Hepatocyte (in vitro differentiated cells): ENCODE measurements at regions not wholly inside any gene's neighbourhood (a gene's known extent, or its start where the extent isn't known, plus 50 kb on each side); places are given as distances from the start of the nearest gene placed in this dataset.

Source experiments
- DNase-seq: peaks from one replicate; pipeline ENCODE4 v3.0.0-alpha.2; 2016; ENCODE audit warnings: low spot score
- H2AFZ ChIP-seq: fragments of 200-600 bp; sonication (generic); 2 replicates; pipeline ENCODE4 v1.6.0; 2016; ENCODE audit warnings: antibody characterized with exemption, mild to moderate bottlenecking
- H3K27ac ChIP-seq: fragments of 200-600 bp; sonication (generic); 2 replicates; pipeline ENCODE4 v1.5.1; 2016; ENCODE audit warnings: mild to moderate bottlenecking
- H3K27me3 ChIP-seq: fragments of 200-600 bp; sonication (generic); 2 replicates; pipeline ENCODE4 v1.6.1; 2016
- H3K36me3 ChIP-seq: fragments of 200-600 bp; sonication (generic); replicated peaks from 2 replicates; pipeline ENCODE4 v1.5.1; 2016; ENCODE audit warnings: low read depth; ENCODE audit not compliant: insufficient read depth
- H3K4me1 ChIP-seq: fragments of 200-600 bp; sonication (generic); 2 replicates; pipeline ENCODE4 v1.5.1; 2016; ENCODE audit warnings: mild to moderate bottlenecking, moderate library complexity; ENCODE audit not compliant: insufficient read depth
- H3K4me2 ChIP-seq: fragments of 200-600 bp; sonication (generic); 2 replicates; pipeline ENCODE4 v1.6.0; 2016
- H3K4me3 ChIP-seq: fragments of 200-600 bp; sonication (generic); 2 replicates; pipeline ENCODE4 v1.5.1; 2016; ENCODE audit warnings: mild to moderate bottlenecking
- H3K79me2 ChIP-seq: fragments of 200-600 bp; sonication (generic); 2 replicates; pipeline ENCODE4 v1.6.0; 2017; ENCODE audit warnings: mild to moderate bottlenecking
- H3K9me2 ChIP-seq: fragments of 200-600 bp; sonication (generic); replicated peaks from 2 replicates; pipeline ENCODE4 v1.6.0; 2017; ENCODE audit warnings: mild to moderate bottlenecking; ENCODE audit not compliant: insufficient read depth
- H3K9me3 ChIP-seq: fragments of 200-600 bp; sonication (generic); 2 replicates; pipeline ENCODE4 v1.5.1; 2016; ENCODE audit warnings: low read depth, mild to moderate bottlenecking
- H4K20me1 ChIP-seq: fragments of 200-600 bp; sonication (generic); 2 replicates; pipeline ENCODE4 v1.6.0; 2016; ENCODE audit warnings: mild to moderate bottlenecking; ENCODE audit not compliant: insufficient read depth, poor library complexity, severe bottlenecking
- EZH2 ChIP-seq: fragments of 200-600 bp; sonication (generic); IDR thresholded peaks from 2 replicates; pipeline ENCODE4 v1.6.1; 2016; ENCODE audit warnings: antibody characterized with exemption, mild to moderate bottlenecking, borderline replicate concordance
- EZH2phosphoT487 ChIP-seq: fragments of 200-600 bp; sonication (generic); IDR thresholded peaks from one replicate; pipeline ENCODE4 v1.6.1; 2018; ENCODE audit warnings: antibody characterized with exemption, mild to moderate bottlenecking, low read depth, moderate library complexity; ENCODE audit not compliant: unreplicated experiment, severe bottlenecking
- WGBS: methylation state at CpG from one replicate; pipeline ENCODE4 v1.1.6; 2016; ENCODE audit warnings: low lambda C conversion rate; ENCODE audit errors: missing lambda C conversion rate; 5-methylcytosine and 5-hydroxymethylcytosine counted together
- TF ChIP-seq, protein P1 (sequence below): fragments of 200-600 bp; sonication (generic); IDR thresholded peaks from 2 replicates; pipeline ENCODE4 v1.5.1; 2016; ENCODE audit warnings: antibody characterized with exemption, mild to moderate bottlenecking; ENCODE audit not compliant: poor library complexity

- Histone ChIP-seq H2AFZ (no peak overlapping the region), H4K20me1 (no peaks in the 10 kb centered on the region), H3K36me3 (no peaks in the 10 kb centered on the region), H3K4me3 (no peak overlapping the region), H3K79me2 (no peaks in the 10 kb centered on the region), H3K27me3 (no peaks in the 10 kb centered on the region), H3K9me2 (no peaks in the 10 kb centered on the region), H3K27ac (no peak overlapping the region), H3K4me2 (no peak overlapping the region), H3K9me3 (no peaks in the 10 kb centered on the region), H3K4me1 (no peaks in the 10 kb centered on the region)
- no peak for TF ChIP-seq EZH2
- TF ChIP-seq EZH2phosphoT487: no peak
- TF ChIP-seq, protein P1, sequence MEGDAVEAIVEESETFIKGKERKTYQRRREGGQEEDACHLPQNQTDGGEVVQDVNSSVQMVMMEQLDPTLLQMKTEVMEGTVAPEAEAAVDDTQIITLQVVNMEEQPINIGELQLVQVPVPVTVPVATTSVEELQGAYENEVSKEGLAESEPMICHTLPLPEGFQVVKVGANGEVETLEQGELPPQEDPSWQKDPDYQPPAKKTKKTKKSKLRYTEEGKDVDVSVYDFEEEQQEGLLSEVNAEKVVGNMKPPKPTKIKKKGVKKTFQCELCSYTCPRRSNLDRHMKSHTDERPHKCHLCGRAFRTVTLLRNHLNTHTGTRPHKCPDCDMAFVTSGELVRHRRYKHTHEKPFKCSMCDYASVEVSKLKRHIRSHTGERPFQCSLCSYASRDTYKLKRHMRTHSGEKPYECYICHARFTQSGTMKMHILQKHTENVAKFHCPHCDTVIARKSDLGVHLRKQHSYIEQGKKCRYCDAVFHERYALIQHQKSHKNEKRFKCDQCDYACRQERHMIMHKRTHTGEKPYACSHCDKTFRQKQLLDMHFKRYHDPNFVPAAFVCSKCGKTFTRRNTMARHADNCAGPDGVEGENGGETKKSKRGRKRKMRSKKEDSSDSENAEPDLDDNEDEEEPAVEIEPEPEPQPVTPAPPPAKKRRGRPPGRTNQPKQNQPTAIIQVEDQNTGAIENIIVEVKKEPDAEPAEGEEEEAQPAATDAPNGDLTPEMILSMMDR: no peak
- 85% methylated on average over 12 of the region's 15 CpGs for WGBS
- no peak for DNase-seq
Measured at GRCh38 chr20:62561182-62561581, 81.1 kb upstream of the SLCO4A1 start.

DNA sequence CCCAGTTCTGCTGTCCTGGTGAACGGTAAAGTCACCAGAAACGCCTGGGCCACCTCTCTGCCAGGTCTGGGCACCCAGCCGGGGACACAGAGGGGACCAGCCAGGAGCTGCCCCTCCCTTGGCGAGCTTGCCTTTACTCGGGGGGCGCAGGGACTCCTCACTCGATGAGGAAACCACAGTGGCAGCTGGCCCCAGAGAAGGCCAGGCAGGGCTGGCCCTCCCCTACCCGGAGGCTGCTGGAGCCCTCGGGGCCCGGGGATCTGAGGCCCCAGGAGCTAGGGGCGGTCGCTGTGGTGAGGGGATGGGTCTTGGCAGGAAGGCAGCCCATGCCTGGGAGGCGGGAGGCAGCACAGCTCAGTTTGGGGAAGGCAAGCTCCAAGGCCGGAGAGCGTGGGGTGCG, 80.4 kb upstream of the SLCO4A1 start:
- no peaks in the 10 kb centered on the region for H3K27me3 ChIP-seq
- TF ChIP-seq EZH2phosphoT487 (no peak), EZH2 (no peak)
- TF ChIP-seq, protein P1: no peak
- H2AFZ ChIP-seq: no peak overlapping the region

GRCh38 chr20:62562831-62563230, 79.5 kb upstream of the SLCO4A1 start:
- H3K4me2 ChIP-seq: no peak overlapping the region
- H3K79me2 ChIP-seq: no peaks in the 10 kb centered on the region
- H4K20me1 ChIP-seq: no peaks in the 10 kb centered on the region
- no peak overlapping the region for H3K27ac ChIP-seq
- WGBS: 91% methylated on average over 18 of the region's 18 CpGs
- H3K4me1 ChIP-seq: no peaks in the 10 kb centered on the region
- H3K4me3 ChIP-seq: no peak overlapping the region
- no peaks in the 10 kb centered on the region for H3K36me3 ChIP-seq
- H3K27me3 ChIP-seq: no peaks in the 10 kb centered on the region
- H2AFZ ChIP-seq: no peak overlapping the region
- TF ChIP-seq EZH2phosphoT487 (no peak), EZH2 (no peak)
- TF ChIP-seq, protein P1: no peak
- H3K9me2 ChIP-seq: no peaks in the 10 kb centered on the region
- no peak for DNase-seq
- no peaks in the 10 kb centered on the region for H3K9me3 ChIP-seq

More for the DNA sequence above, 80.4 kb upstream of the SLCO4A1 start:
- H3K36me3 ChIP-seq: no peaks in the 10 kb centered on the region
- H4K20me1 ChIP-seq: no peaks in the 10 kb centered on the region
- 74% methylated on average over 16 of the region's 16 CpGs for WGBS
- H3K4me2 ChIP-seq: no peak overlapping the region
- H3K4me3 ChIP-seq: no peak overlapping the region
- H3K79me2 ChIP-seq: no peaks in the 10 kb centered on the region
- H3K27ac ChIP-seq: no peak overlapping the region
- no peaks in the 10 kb centered on the region for H3K9me3 ChIP-seq
- no peaks in the 10 kb centered on the region for H3K9me2 ChIP-seq
- H3K4me1 ChIP-seq: no peaks in the 10 kb centered on the region
- DNase-seq: no peak

- Histone ChIP-seq H3K27ac (no peak overlapping the region), H4K20me1 (no peaks in the 10 kb centered on the region), H3K9me3 (no peaks in the 10 kb centered on the region), H3K4me3 (no peak overlapping the region), H3K9me2 (no peaks in the 10 kb centered on the region), H3K4me2 (no peak overlapping the region), H3K27me3 (no peaks in the 10 kb centered on the region), H2AFZ (no peak overlapping the region), H3K4me1 (no peaks in the 10 kb centered on the region), H3K36me3 (no peaks in the 10 kb centered on the region), H3K79me2 (no peaks in the 10 kb centered on the region)
- no peak for DNase-seq
- no peak for TF ChIP-seq EZH2phosphoT487
- TF ChIP-seq, protein P1: no peak
- TF ChIP-seq EZH2: no peak
- WGBS: 96% methylated on average over 14 of the region's 15 CpGs
Measured at GRCh38 chr20:62563561-62563960, 78.7 kb upstream of the SLCO4A1 start.
